ENCODE measurements at regions not wholly inside any gene's neighbourhood (a gene's known extent, or its start where the extent isn't known, plus 50 kb on each side); places are given as distances from the start of the nearest gene placed in this dataset.

GRCh38 chr1:83090195-83090594 lies 908.7 kb downstream of the TTLL7 start:
- no peak overlapping the region for H4K8ac ChIP-seq (ENCODE audit: low read depth in 2 of 2, low read length in 2 of 2)

More at GRCh38 chr1:83090195-83090594, 908.7 kb downstream of the TTLL7 start:
- Histone ChIP-seq H3K9ac (ENCODE audit: low read depth, low read length) (no peak overlapping the region), H2AK5ac (ENCODE audit: low read depth, low read length) (no peak overlapping the region), H4K91ac (ENCODE audit: insufficient read depth, low read depth, low read length) (no peak overlapping the region), H3K4me2 (ENCODE audit: low read depth, low read length) (no peak overlapping the region), H2AFZ (replicated peaks; ENCODE audit: low read length, poor library complexity) (no peak overlapping the region), H3K9me3 (ENCODE audit: control insufficient read depth, insufficient read depth, low read length) (peaks cover 5% of the 10 kb centered on the region; the same call in 1 of the 2 replicates), H4K5ac (ENCODE audit: low read depth, low read length) (no peak overlapping the region), H2BK20ac (ENCODE audit: low read depth, low read length) (no peak overlapping the region), H4K20me1 (ENCODE audit: insufficient read depth, low read length) (no peaks in the 10 kb centered on the region), H3K14ac (replicated peaks; ENCODE audit: low read depth, low read length) (no peak overlapping the region), H3K4me1 (ENCODE audit: control insufficient read depth, insufficient read depth, low read length) (no peaks in the 10 kb centered on the region), H3K27ac (ENCODE audit: insufficient read depth, low read length) (no peak overlapping the region), H2BK15ac (ENCODE audit: low read depth, low read length) (no peak overlapping the region), H3K9me1 (ENCODE audit: insufficient read depth, low read length) (no peaks in the 10 kb centered on the region), H2AK9ac (replicated peaks; ENCODE audit: low read depth, low read length, poor library complexity) (no peak overlapping the region), H2BK5ac (ENCODE audit: low read depth, low read length, poor library complexity, severe bottlenecking) (no peak overlapping the region), H2BK120ac (ENCODE audit: low read depth, low read length) (no peak overlapping the region), H3K4me3 (ENCODE audit: insufficient read depth, low read depth, low read length) (no peak overlapping the region), H3K56ac (ENCODE audit: extremely low read depth, insufficient read depth, low read length) (no peak overlapping the region), H3K4ac (ENCODE audit: low read depth, low read length) (no peak overlapping the region), H3K18ac (ENCODE audit: low read depth, low read length) (no peak overlapping the region), H3K23ac (ENCODE audit: low read depth, low read length) (no peak overlapping the region), H3K79me1 (ENCODE audit: low read depth in 1 of 2, low read length in 2 of 2) (no peaks in the 10 kb centered on the region), H3K36me3 (ENCODE audit: control insufficient read depth, insufficient read depth, low read length) (no peaks in the 10 kb centered on the region), H3K27me3 (ENCODE audit: control insufficient read depth, insufficient read depth, low read length) (no peaks in the 10 kb centered on the region)
- CTCF ChIA-PET = no interaction called here
- no peak for ATAC-seq (ENCODE audit: low read depth)
- intact Hi-C loops (cut with micrococcal nuclease) (no loop called here), dilution Hi-C loops (cut with HindIII; ENCODE audit: low sequenced_read_pairs, unreplicated experiment) (no loop called here), in situ Hi-C loops (cut with MboI; ENCODE audit: low sequenced_read_pairs) (no loop called here)
- no TSS peak for BruUV-seq (replicated peaks)
- no peak for TF ChIP-seq USF2 (IDR thresholded peaks at IDR 0.05; ENCODE audit: low read depth, low read length)
- no peak for TF ChIP-seq FOS (IDR thresholded peaks at IDR 0.05; ENCODE audit: low read depth, low read length)
- TF ChIP-seq CTCF (conservative IDR thresholded peaks at IDR 0.05; ENCODE audit: low read depth, low read length) = no peak
- TF ChIP-seq MXI1 (IDR thresholded peaks at IDR 0.05; ENCODE audit: borderline replicate concordance, low read depth, low read length) = no peak
- TF ChIP-seq RCOR1 (IDR thresholded peaks at IDR 0.05; ENCODE audit: insufficient replicate concordance, low read length) = no peak
- TF ChIP-seq RFX5 (IDR thresholded peaks at IDR 0.05; ENCODE audit: low read depth, low read length) = no peak
- no peak for TF ChIP-seq NFE2L2 (IDR thresholded peaks at IDR 0.05; ENCODE audit: low read depth, low read length)
- TF ChIP-seq CEBPB (IDR thresholded peaks at IDR 0.05; ENCODE audit: low read depth, low read length) = no peak
- TF ChIP-seq RAD21 (IDR thresholded peaks at IDR 0.05; ENCODE audit: low read length) = no peak
- TF ChIP-seq POLR2A (IDR thresholded peaks at IDR 0.05; ENCODE audit: low read depth, low read length) = no peak
- TF ChIP-seq SMC3 (IDR thresholded peaks at IDR 0.05; ENCODE audit: low read depth, low read length) = no peak
- no peak for TF ChIP-seq BHLHE40 (IDR thresholded peaks at IDR 0.05; ENCODE audit: low read depth, low read length)
- no peak for TF ChIP-seq MAZ (IDR thresholded peaks at IDR 0.05; ENCODE audit: borderline replicate concordance, low read depth, low read length)
- no peak for TF ChIP-seq ELK1 (IDR thresholded peaks at IDR 0.05; ENCODE audit: borderline replicate concordance, low read depth, low read length)
- no peak for TF ChIP-seq CHD1 (IDR thresholded peaks at IDR 0.05; ENCODE audit: low read depth, low read length)
- no peak for TF ChIP-seq MAFK (IDR thresholded peaks at IDR 0.05; ENCODE audit: low read depth, low read length)
- POLR2A ChIA-PET (ENCODE audit: unreplicated experiment) = no interaction called here
- no peak for DNase-seq
- WGBS, 2 experiments (ENCODE audit: extremely low coverage in 2 of 2, insufficient read length in 1 of 2) = no CpG with 5 or more reads among the region's 3 CpGs
